ENCODE measurements at regions not wholly inside any gene's neighbourhood (a gene's known extent, or its start where the extent isn't known, plus 50 kb on each side); places are given as distances from the start of the nearest gene placed in this dataset.

DNA sequence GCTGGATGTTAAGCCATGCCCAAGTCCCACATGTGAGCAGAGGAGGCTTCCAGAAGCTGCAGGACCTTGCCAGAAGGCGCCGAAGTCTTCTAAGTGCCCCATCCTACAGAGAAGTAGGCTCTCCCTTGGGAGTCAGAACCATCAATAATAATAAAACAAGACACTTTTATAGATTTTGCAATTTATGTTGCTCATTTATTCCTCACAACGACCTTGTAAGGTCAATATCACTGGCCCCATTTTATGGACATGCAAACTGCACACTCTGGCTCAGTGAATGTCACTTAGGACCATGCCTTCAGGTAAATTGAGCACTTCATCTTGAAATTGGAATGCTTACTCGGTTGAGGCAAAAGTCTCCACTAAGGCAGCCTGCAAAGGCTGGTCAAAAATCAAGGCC lies 170.4 kb downstream of the BCOR start:
- Mint-ChIP-seq H3K36me3 (ENCODE audit: low read depth) (no peaks in the 10 kb centered on the region), H3K9me3 (no peaks in the 10 kb centered on the region), H3K27me3 (ENCODE audit: insufficient read depth) (no peaks in the 10 kb centered on the region), H3K4me1 (peaks cover 4% of the 10 kb centered on the region), H3K4me3 (no peak overlapping the region), H3K27ac (no peak overlapping the region)
- no peaks in the 10 kb centered on the region for H3K36me3 ChIP-seq (ENCODE audit: control insufficient read depth, insufficient read depth, low read length)
- no peaks in the 10 kb centered on the region for H3K27me3 ChIP-seq (ENCODE audit: control insufficient read depth, insufficient read depth, low read length, poor library complexity, severe bottlenecking)
- H3K9me3 ChIP-seq (ENCODE audit: control insufficient read depth, low read length): no peaks in the 10 kb centered on the region
- no peak overlapping the region for H3K9ac ChIP-seq (ENCODE audit: extremely low read depth, low read length, poor library complexity, severe bottlenecking)
- H3K27ac ChIP-seq (ENCODE audit: low read depth, low read length): no peak overlapping the region
- no peak overlapping the region for H3K4me3 ChIP-seq (ENCODE audit: low read length)
- DNase-seq: no peak
- no peaks in the 10 kb centered on the region for H3K4me1 ChIP-seq (ENCODE audit: control insufficient read depth, insufficient read depth, low read length)
- WGBS, 2 experiments (ENCODE audit: insufficient coverage in 1 of 2, insufficient read length in 1 of 2): 94 to 100% methylated on average over 1 to 4 of the region's 4 CpGs
- TF ChIP-seq, protein P1, sequence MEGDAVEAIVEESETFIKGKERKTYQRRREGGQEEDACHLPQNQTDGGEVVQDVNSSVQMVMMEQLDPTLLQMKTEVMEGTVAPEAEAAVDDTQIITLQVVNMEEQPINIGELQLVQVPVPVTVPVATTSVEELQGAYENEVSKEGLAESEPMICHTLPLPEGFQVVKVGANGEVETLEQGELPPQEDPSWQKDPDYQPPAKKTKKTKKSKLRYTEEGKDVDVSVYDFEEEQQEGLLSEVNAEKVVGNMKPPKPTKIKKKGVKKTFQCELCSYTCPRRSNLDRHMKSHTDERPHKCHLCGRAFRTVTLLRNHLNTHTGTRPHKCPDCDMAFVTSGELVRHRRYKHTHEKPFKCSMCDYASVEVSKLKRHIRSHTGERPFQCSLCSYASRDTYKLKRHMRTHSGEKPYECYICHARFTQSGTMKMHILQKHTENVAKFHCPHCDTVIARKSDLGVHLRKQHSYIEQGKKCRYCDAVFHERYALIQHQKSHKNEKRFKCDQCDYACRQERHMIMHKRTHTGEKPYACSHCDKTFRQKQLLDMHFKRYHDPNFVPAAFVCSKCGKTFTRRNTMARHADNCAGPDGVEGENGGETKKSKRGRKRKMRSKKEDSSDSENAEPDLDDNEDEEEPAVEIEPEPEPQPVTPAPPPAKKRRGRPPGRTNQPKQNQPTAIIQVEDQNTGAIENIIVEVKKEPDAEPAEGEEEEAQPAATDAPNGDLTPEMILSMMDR (conservative IDR thresholded peaks at IDR 0.05): no peak

DNA sequence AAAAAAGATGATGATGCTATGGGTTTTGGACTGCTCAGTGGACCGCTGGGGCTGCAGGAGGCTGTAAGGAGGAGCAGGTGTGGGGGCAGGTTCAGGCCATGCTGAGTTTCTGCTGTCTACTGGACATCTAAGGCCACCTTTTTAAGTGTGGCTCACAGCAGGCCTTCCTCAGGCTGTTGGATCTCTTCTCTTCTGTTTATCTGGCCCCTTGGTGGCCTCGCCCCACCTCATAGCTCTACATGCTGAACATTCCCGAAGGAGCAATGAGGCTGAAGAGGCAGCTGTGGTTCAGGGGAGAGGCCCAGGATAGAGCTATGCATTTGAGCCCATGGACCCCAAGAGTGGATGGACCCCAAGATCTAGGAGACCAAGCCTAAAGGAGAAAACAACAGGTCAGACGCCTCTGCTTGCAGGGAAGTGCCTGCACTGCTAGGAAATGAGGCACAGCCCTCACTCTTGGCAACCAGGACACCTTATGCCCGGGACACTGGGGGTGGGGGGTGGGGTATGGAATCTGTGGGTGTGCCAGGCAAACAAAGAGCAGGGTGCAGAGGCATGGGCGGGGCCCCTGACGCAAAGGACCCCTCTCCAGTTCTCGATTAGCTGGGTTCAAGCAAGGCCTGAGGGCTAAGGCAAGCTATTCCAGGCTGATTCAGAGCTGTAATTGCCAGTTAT lies 168.9 kb downstream of the BCOR start:
- H3K9ac ChIP-seq (ENCODE audit: extremely low read depth, low read length, poor library complexity, severe bottlenecking): no peak overlapping the region
- no peak for DNase-seq
- Mint-ChIP-seq H3K4me1 (peaks cover 4% of the 10 kb centered on the region), H3K36me3 (ENCODE audit: low read depth) (no peaks in the 10 kb centered on the region), H3K9me3 (no peaks in the 10 kb centered on the region), H3K27ac (no peak overlapping the region), H3K4me3 (no peak overlapping the region), H3K27me3 (ENCODE audit: insufficient read depth) (no peaks in the 10 kb centered on the region)
- H3K36me3 ChIP-seq (ENCODE audit: control insufficient read depth, insufficient read depth, low read length): no peaks in the 10 kb centered on the region
- WGBS, 2 experiments (ENCODE audit: insufficient coverage in 1 of 2, insufficient read length in 1 of 2): 93% methylated on average over 8 of the region's 8 CpGs; no CpG with 5 or more reads in 1 of the 2 experiments
- TF ChIP-seq, protein P1 (conservative IDR thresholded peaks at IDR 0.05): no peak
- H3K9me3 ChIP-seq (ENCODE audit: control insufficient read depth, low read length): no peaks in the 10 kb centered on the region
- H3K27ac ChIP-seq (ENCODE audit: low read depth, low read length): no peak overlapping the region
- no peak overlapping the region for H3K4me3 ChIP-seq (ENCODE audit: low read length)
- H3K4me1 ChIP-seq (ENCODE audit: control insufficient read depth, insufficient read depth, low read length): no peaks in the 10 kb centered on the region
- H3K27me3 ChIP-seq (ENCODE audit: control insufficient read depth, insufficient read depth, low read length, poor library complexity, severe bottlenecking): no peaks in the 10 kb centered on the region

DNA sequence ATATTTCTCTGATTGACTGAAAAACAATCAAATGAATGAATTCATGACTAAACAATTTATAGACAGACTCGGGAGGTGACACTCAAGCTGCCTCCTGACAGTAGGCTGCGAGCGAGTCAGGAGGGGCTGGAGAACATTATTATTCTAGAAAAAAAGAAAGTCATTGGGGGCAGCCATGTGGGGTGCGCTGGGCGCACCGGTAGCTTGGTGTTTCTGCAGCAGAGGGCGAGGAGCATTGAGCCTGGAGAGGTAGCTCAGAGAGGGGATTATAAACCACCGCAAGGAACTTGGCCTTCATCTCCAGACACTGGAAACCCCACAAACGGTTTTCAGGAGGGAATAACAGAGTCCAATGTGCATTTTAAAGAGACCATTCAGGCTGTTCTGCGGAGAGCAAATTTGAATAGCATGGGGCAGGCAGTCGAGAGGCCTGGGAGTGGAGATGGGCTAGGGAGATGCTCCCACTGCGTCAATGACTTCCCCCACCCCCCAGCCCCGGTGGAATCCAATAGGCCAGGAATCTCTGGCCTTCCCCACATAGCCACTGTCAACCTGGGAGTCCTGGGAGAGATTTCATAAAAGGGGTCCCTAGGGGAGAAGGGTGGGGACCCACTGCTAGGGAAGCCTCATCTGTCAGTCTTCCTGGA lies 168.3 kb downstream of the BCOR start:
- no peaks in the 10 kb centered on the region for H3K36me3 ChIP-seq (ENCODE audit: control insufficient read depth, insufficient read depth, low read length)
- H3K4me3 Mint-ChIP-seq: no peak overlapping the region
- peaks cover 4% of the 10 kb centered on the region for H3K4me1 Mint-ChIP-seq
- H3K9ac ChIP-seq (ENCODE audit: extremely low read depth, low read length, poor library complexity, severe bottlenecking): no peak overlapping the region
- H3K27me3 ChIP-seq (ENCODE audit: control insufficient read depth, insufficient read depth, low read length, poor library complexity, severe bottlenecking): no peaks in the 10 kb centered on the region
- no peak overlapping the region for H3K27ac Mint-ChIP-seq
- H3K36me3 Mint-ChIP-seq (ENCODE audit: low read depth): no peaks in the 10 kb centered on the region
- 90% methylated on average over 11 of the region's 13 CpGs; no CpG with 5 or more reads in 1 of the 2 experiments for WGBS, 2 experiments (ENCODE audit: insufficient coverage in 1 of 2, insufficient read length in 1 of 2)
- H3K27me3 Mint-ChIP-seq (ENCODE audit: insufficient read depth): peaks cover 1% of the 10 kb centered on the region
- no peaks in the 10 kb centered on the region for H3K9me3 ChIP-seq (ENCODE audit: control insufficient read depth, low read length)
- no peak overlapping the region for H3K4me3 ChIP-seq (ENCODE audit: low read length)
- H3K27ac ChIP-seq (ENCODE audit: low read depth, low read length): no peak overlapping the region
- no peak for DNase-seq
- TF ChIP-seq, protein P1 (conservative IDR thresholded peaks at IDR 0.05): no peak
- H3K4me1 ChIP-seq (ENCODE audit: control insufficient read depth, insufficient read depth, low read length): no peaks in the 10 kb centered on the region
- H3K9me3 Mint-ChIP-seq: peaks cover 1% of the 10 kb centered on the region

Measured in endodermal cell (in vitro differentiated cells).